Panc1 (cell line): ENCODE measurements at regions not wholly inside any gene's neighbourhood (a gene's known extent, or its start where the extent isn't known, plus 50 kb on each side); places are given as distances from the start of the nearest gene placed in this dataset.

Experiments used
- ATAC-seq: fragments of 200-7000 bp; cut with Tn5 transposase; 2 replicates; pipeline ENCODE4 v1.9.1; 2020; ENCODE audit warnings: mild to moderate bottlenecking, moderate library complexity
- BruUV-seq: library from RNA; stranded (reverse); fragments of 400-500 nt; replicated peaks from 2 replicates; lab custom pipeline; 2021; lab: Mats Ljungman, UMichigan
- CTCF ChIA-PET: fragments of 300-600 bp; sonication (Branson Sonifier 250); formaldehyde crosslinking; loops from one replicate; lab custom pipeline; 2022; ENCODE audit warnings: antibody characterized with exemption; lab: Charles Lee
- POLR2A ChIA-PET: fragments of 300-600 bp; sonication (Branson Sonifier 250); formaldehyde crosslinking; loops from one replicate; lab custom pipeline; 2022; ENCODE audit warnings: antibody characterized with exemption; lab: Charles Lee
- DNase-seq: peaks from one replicate; pipeline ENCODE4 v3.0.0-alpha.2; 2010; ENCODE audit warnings: low read depth, low spot score
- H3K27ac ChIP-seq: 2 replicates; pipeline ENCODE4 v1.5.1; 2011; ENCODE audit warnings: mild to moderate bottlenecking, low read length, inconsistent platforms
- H3K27me3 ChIP-seq: fragments of 200-500 bp; sonication (Bioruptor generic); 2 replicates; pipeline ENCODE4 v1.6.0; 2014; ENCODE audit warnings: low read length, inconsistent platforms; ENCODE audit not compliant: control insufficient read depth, insufficient read depth
- H3K36me3 ChIP-seq: fragments of 200-500 bp; sonication (Bioruptor generic); 2 replicates; pipeline ENCODE4 v1.5.1; 2014; ENCODE audit warnings: inconsistent platforms, mild to moderate bottlenecking, low read length, moderate library complexity; ENCODE audit not compliant: control insufficient read depth, insufficient read depth
- H3K4me1 ChIP-seq: 2 replicates; pipeline ENCODE4 v1.5.1; 2011; ENCODE audit warnings: inconsistent platforms, mild to moderate bottlenecking, low read length, moderate library complexity; ENCODE audit not compliant: control insufficient read depth, insufficient read depth
- H3K4me3 ChIP-seq, 2 experiments: 2 replicates each; pipeline ENCODE4 v1.5.1; 2011 to 2012; ENCODE audit warnings: low read depth in 2 of 2, low read length in 2 of 2, mild to moderate bottlenecking in 2 of 2, inconsistent platforms in 1 of 2, moderate library complexity in 1 of 2
- H3K9me3 ChIP-seq: fragments of 200-500 bp; sonication (Bioruptor generic); 2 replicates; pipeline ENCODE4 v1.5.1; 2014; ENCODE audit warnings: low read depth, mild to moderate bottlenecking, inconsistent platforms, low read length, moderate library complexity; ENCODE audit not compliant: control insufficient read depth, insufficient read depth
- POLR2AphosphoS5 ChIP-seq: IDR thresholded peaks from 2 replicates; pipeline ENCODE4 v1.6.1; 2012; ENCODE audit warnings: mild to moderate bottlenecking, low read depth, low read length, moderate library complexity
- SIN3A ChIP-seq: IDR thresholded peaks from 2 replicates; pipeline ENCODE4 v1.6.1; 2012; ENCODE audit warnings: low read depth, mild to moderate bottlenecking, low read length, moderate library complexity, borderline replicate concordance; ENCODE audit not compliant: insufficient read depth
- TCF7L2 ChIP-seq: IDR thresholded peaks from 2 replicates; pipeline ENCODE4 v1.6.1; 2011; ENCODE audit warnings: mild to moderate bottlenecking, low read depth, low read length, inconsistent platforms
- in situ Hi-C: cut with HindIII; loops from 2 replicates; pipeline ENCODE4 v1.10.0; 2016; ENCODE audit warnings: low sequenced_read_pairs, low pct_unique_long_range_greater_than_20kb
- intact Hi-C: fragments of 100-400 bp; cut with micrococcal nuclease; formaldehyde crosslinking; loops from one replicate; pipeline ENCODE4 v1.10.0; 2022; ENCODE audit not compliant: unreplicated experiment
- TF ChIP-seq, protein P1 (sequence below): fragments of 450-650 bp; IDR thresholded peaks from 2 replicates; pipeline ENCODE4 v1.5.1; 2017; ENCODE audit warnings: mild to moderate bottlenecking
- TF ChIP-seq, protein P2 (sequence below), 2 experiments: IDR thresholded peaks; 2 replicates each; pipeline ENCODE4 v1.6.1; 2011 to 2012; ENCODE audit warnings: low read depth in 2 of 2, control low read depth in 1 of 2, low read length in 1 of 2, mild to moderate bottlenecking in 1 of 2, moderate library complexity in 1 of 2; ENCODE audit not compliant: insufficient read depth in 1 of 2

DNA sequence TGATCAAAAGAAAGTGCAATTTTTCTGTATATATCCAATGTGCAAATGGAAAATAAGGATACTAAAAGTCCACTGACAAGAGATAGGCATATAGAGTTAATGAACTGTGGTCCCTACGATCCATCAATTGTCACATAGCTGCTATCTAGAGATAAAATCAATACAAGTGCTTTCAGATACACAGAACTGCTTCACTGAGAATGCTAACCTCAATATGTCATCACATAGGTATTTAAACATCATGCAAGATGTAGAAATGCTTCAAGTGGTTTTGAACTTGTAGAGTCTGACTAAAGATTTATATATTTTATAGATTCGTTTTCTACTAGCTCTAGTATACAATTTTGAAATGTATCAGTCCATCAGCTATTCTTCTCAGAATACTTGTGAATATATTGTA is 1604.7 kb downstream of the PLA2G4A start:
- in situ Hi-C loops (no loop called here), intact Hi-C loops (no loop called here)
- Histone ChIP-seq H3K27ac (no peak overlapping the region), H3K36me3 (no peaks in the 10 kb centered on the region), H3K9me3 (no peaks in the 10 kb centered on the region), H3K4me3 (no peak overlapping the region), H3K4me1 (no peaks in the 10 kb centered on the region), H3K27me3 (no peaks in the 10 kb centered on the region)
- ATAC-seq (no peak), DNase-seq (no peak)
- POLR2A ChIA-PET: no interaction called here
- TF ChIP-seq, protein P1, sequence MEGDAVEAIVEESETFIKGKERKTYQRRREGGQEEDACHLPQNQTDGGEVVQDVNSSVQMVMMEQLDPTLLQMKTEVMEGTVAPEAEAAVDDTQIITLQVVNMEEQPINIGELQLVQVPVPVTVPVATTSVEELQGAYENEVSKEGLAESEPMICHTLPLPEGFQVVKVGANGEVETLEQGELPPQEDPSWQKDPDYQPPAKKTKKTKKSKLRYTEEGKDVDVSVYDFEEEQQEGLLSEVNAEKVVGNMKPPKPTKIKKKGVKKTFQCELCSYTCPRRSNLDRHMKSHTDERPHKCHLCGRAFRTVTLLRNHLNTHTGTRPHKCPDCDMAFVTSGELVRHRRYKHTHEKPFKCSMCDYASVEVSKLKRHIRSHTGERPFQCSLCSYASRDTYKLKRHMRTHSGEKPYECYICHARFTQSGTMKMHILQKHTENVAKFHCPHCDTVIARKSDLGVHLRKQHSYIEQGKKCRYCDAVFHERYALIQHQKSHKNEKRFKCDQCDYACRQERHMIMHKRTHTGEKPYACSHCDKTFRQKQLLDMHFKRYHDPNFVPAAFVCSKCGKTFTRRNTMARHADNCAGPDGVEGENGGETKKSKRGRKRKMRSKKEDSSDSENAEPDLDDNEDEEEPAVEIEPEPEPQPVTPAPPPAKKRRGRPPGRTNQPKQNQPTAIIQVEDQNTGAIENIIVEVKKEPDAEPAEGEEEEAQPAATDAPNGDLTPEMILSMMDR: no peak
- TF ChIP-seq POLR2AphosphoS5 (no peak), SIN3A (no peak), TCF7L2 (no peak)
- TF ChIP-seq, protein P2, sequence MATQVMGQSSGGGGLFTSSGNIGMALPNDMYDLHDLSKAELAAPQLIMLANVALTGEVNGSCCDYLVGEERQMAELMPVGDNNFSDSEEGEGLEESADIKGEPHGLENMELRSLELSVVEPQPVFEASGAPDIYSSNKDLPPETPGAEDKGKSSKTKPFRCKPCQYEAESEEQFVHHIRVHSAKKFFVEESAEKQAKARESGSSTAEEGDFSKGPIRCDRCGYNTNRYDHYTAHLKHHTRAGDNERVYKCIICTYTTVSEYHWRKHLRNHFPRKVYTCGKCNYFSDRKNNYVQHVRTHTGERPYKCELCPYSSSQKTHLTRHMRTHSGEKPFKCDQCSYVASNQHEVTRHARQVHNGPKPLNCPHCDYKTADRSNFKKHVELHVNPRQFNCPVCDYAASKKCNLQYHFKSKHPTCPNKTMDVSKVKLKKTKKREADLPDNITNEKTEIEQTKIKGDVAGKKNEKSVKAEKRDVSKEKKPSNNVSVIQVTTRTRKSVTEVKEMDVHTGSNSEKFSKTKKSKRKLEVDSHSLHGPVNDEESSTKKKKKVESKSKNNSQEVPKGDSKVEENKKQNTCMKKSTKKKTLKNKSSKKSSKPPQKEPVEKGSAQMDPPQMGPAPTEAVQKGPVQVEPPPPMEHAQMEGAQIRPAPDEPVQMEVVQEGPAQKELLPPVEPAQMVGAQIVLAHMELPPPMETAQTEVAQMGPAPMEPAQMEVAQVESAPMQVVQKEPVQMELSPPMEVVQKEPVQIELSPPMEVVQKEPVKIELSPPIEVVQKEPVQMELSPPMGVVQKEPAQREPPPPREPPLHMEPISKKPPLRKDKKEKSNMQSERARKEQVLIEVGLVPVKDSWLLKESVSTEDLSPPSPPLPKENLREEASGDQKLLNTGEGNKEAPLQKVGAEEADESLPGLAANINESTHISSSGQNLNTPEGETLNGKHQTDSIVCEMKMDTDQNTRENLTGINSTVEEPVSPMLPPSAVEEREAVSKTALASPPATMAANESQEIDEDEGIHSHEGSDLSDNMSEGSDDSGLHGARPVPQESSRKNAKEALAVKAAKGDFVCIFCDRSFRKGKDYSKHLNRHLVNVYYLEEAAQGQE (IDR thresholded peaks at IDR 0.05; ENCODE audit: insufficient read depth in 1 of 2, low read depth in 2 of 2, low read length in 1 of 2): no peak
- CTCF ChIA-PET: no interaction called here
- BruUV-seq: no TSS peak

DNA sequence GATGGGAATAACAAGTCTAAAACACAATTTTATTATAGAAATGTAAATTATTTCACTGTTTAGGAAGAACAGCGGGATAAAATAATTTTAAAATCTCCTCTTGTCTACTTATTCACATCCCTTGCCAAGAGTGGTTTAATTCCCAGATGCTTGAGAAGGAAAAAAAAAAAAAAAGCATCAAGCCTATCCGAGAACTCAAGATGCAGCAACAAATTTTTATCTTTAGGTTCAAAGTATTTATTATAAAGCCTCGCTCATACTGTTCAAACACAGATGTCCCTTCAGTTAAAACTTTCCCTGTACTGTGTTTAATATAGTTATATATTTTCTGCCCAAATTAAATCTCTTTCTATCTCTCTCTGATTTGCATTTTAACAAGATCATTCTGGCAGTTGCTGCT is 1615.8 kb downstream of the PLA2G4A start:
- intact Hi-C loops (no loop called here), in situ Hi-C loops (no loop called here)
- Histone ChIP-seq H3K9me3 (no peaks in the 10 kb centered on the region), H3K4me3 (no peak overlapping the region), H3K4me1 (no peaks in the 10 kb centered on the region), H3K27me3 (no peaks in the 10 kb centered on the region), H3K36me3 (no peaks in the 10 kb centered on the region), H3K27ac (no peak overlapping the region)
- no peak for ATAC-seq
- ChIA-PET POLR2A (no interaction called here), CTCF (interaction anchor here (0.5 kb wide), 1 partner anchor 1952 kb away, joined by 3 read pairs; no protein-coding TSS in a partner anchor)
- no peak for DNase-seq
- no TSS peak for BruUV-seq
- TF ChIP-seq, protein P2 (IDR thresholded peaks at IDR 0.05; ENCODE audit: insufficient read depth in 1 of 2, low read depth in 2 of 2, low read length in 1 of 2): no peak
- TF ChIP-seq SIN3A: no peak
- TF ChIP-seq, protein P1: no peak
- no peak for TF ChIP-seq TCF7L2
- TF ChIP-seq POLR2AphosphoS5: no peak
